Testis (tissue), 2 donors: ENCODE measurements at regions not wholly inside any gene's neighbourhood (a gene's known extent, or its start where the extent isn't known, plus 50 kb on each side); places are given as distances from the start of the nearest gene placed in this dataset.

Experiments used
- POLR2A ChIP-seq: fragments of 450-650 bp; IDR thresholded peaks from one replicate; pipeline ENCODE4 v1.6.1; 2017; ENCODE audit warnings: antibody characterized with exemption, mild to moderate bottlenecking, moderate library complexity
- TF ChIP-seq, protein P1 (sequence below), 3 experiments: fragments of 450-650 bp in 2 of 3; fragments of 200-600 bp in 1 of 3; sonication (generic) in 1 of 3; IDR thresholded peaks; one replicate each; pipeline ENCODE4 v1.5.1; 2016 to 2019; ENCODE audit warnings: antibody characterized with exemption in 3 of 3, mild to moderate bottlenecking in 2 of 3, moderate library complexity in 1 of 3

- TF ChIP-seq, protein P1, sequence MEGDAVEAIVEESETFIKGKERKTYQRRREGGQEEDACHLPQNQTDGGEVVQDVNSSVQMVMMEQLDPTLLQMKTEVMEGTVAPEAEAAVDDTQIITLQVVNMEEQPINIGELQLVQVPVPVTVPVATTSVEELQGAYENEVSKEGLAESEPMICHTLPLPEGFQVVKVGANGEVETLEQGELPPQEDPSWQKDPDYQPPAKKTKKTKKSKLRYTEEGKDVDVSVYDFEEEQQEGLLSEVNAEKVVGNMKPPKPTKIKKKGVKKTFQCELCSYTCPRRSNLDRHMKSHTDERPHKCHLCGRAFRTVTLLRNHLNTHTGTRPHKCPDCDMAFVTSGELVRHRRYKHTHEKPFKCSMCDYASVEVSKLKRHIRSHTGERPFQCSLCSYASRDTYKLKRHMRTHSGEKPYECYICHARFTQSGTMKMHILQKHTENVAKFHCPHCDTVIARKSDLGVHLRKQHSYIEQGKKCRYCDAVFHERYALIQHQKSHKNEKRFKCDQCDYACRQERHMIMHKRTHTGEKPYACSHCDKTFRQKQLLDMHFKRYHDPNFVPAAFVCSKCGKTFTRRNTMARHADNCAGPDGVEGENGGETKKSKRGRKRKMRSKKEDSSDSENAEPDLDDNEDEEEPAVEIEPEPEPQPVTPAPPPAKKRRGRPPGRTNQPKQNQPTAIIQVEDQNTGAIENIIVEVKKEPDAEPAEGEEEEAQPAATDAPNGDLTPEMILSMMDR (IDR thresholded peaks at IDR 0.05) = no peak
- TF ChIP-seq POLR2A = no peak
Measured at GRCh38 chr6:91634791-91635190, 1047.9 kb upstream of the MAP3K7 start.
